NCI-H2081 (cell line): ENCODE measurements at regions not wholly inside any gene's neighbourhood (a gene's known extent, or its start where the extent isn't known, plus 50 kb on each side); places are given as distances from the start of the nearest gene placed in this dataset.
"Not testable (repeated sequence)": the region's sequence is repeated elsewhere in the genome, so short reads cannot be mapped to it uniquely, and the experiment has no call there.

Experiments used
- DNase-seq, 2 experiments: peaks; one replicate each; lab custom pipeline; 2025; lab: John Stamatoyannopoulos, UW

DNA sequence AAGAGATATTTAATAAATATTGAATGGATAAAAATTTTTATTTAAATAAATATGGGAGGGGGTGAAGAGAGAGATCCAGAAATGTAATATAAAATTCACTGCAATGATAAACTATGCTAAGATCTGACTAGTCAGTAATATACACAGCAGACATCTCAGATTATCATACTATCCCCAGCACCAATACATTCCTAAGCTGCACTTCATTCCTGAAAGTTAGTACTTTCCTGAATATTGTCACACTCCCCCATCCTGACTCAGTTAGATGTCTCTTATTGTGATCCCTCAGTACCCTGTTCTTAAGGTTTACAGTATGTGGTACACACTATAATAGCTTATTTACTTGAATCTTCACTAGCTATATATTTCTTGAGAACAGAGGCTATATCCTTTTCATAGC is 88.3 kb upstream of the KCNQ5 start:
- DNase-seq = no peak

DNA sequence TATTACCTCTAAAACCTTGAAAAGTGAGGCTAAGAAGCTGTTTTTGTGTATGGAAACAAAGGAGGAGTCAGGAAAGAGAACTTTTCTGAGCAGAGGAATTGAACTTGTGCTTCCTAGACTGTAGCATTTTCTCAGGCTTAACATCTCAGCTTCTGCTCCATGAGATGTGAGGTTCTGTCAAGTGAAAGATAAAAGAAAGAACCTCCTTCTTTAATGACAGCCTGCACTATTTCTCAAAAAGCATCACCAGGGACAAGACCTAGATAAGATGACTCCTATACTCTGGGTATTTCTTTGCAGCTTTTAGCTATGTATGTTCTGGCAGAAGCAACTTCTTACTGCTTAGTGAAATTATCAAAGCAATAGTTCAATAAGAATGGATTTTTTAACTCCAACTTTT is 87.6 kb upstream of the KCNQ5 start:
- no peak for DNase-seq

DNA sequence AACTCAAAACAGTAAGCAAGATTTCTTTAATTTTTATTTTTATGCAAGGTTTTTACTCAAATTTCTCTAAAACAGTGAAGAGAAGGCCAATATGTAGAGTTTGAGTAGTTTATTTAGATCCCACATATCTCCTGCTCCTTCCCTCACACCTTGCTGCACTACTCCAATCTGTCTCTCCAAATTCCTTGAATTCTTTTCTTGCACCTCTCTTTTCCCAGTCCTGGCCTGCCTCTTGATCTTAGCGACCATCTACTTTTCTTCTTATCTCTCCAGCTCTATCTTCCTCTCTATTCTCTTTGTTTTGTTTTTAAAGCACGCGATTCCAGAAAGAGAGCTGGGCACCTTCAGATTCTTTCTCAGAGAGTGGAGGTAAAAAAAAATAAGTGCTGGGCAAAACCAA is 86.7 kb upstream of the KCNQ5 start:
- no peak for DNase-seq

DNA sequence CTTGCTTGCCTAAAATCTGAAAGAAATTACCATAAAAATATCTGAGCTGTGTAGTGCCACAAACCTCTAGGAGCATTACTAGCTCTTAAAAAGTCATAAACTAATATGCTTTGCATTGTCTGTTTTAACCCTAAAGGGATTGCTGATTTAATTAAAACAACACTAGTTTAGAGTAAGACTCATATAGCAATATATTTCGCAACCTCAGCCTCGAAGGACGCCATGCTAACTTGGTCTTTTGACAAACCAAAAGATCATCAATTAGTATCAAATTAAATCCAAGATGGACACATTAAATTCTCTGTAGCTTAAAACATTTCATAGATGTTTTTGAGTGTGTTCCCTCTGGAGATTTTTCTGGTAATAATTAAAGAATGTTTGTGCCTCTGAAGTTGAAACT is 74.8 kb upstream of the KCNQ5 start:
- no peak for DNase-seq

DNA sequence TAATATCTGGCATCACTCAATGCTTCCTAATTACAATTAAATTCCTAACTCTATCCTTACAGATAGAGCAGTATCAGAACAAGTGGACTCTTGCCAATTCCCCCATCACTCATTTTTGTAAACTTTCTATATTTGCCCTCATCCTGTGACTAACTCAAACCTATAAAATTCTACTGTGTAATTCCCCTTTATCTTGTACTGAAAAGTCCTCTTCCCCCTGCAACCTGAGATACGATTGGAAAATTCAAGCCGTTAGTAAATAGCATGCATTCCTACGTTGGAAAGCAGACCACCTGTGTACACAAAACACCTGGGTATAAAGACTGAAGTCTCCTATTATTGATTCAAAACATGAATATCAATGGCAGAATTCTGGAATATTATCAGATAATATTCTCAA is 70.4 kb upstream of the KCNQ5 start:
- no peak for DNase-seq

DNA sequence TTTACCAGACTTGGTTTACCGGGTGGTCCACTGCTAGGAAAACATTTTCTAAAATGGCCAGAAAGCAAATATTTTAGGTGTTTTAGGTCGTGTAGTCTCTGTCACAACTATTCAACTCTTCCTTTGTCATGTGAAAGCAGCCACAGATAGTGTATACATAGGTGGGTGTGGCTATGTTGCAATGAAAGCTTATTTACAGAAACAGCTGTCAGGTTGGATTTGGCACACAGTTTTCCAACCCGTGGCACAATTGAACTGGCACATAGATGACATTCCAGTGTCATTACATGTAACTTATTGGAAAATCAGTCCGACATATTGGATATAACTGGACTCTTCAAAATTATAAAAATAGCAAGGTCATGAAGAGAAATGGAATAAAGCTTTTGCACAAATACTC is 68.9 kb upstream of the KCNQ5 start:
- peak in 1 of 2 experiments; percentile 20 for DNase-seq

DNA sequence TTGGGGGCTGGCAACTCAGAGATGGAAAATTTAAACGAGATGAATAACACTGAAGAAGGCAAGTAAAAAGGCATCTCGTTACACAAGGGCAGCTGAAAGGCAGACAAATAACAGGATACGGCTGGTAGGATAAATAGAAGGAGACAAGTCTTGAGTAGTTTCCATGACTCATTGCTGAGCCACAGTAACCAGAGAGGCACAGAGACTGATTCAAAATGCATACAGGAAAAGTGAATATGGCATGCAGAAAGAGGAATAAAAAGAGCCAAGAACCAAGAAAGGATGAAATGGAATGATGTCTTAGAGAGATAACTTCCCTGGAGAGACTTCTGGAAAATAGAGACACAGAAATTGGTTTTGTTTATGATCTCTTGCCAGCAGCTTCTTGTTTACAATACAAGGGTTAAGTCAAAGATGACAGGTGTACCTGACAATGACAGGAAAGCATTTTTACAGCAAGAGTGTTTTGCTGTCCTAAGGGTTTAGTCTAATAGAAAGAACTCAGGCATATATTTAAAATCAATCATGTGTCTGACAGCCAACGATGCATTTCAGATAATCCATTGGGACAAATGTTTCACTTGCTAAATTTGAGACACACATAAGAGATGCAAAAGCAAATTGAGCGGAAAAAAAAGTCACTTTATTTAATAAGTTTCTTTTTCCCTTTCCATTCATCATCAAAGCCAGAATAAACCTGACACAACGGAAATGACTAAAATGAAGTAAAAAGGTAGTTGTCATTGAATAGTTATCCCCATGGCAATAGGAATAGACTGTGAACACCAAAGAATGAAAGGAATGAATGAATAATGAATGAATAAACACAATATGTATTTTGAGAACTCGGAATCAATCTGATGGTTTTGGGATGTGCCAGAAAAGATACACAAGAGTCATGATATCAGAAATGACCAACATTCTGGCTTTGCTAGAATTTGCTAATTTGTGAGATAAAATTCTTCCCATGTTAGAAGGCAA is 68.0 kb upstream of the KCNQ5 start:
- peak; percentile 14 to 48 for DNase-seq

DNA sequence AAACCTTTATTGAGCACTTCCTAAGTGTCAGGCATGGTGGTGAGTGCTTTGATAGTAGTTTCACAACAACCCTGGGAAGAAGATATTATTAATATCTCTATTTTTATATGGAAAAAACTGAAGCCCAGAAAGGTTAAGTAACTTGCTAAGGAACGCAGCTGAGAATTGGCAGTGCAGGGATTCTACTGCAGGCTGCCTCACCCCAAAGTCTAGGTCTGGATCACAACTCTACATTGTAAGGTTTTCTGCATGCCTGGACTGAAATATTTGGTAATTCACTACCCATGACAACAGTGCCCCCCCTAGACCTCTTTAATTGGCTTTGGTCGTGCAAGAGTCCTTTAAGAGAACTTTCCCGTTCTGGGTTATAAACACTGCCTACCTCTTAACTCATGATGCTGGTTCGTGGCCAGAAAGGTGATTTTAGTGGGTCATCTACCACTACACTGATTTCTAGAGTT is 67.1 kb upstream of the KCNQ5 start:
- no peak for DNase-seq

DNA sequence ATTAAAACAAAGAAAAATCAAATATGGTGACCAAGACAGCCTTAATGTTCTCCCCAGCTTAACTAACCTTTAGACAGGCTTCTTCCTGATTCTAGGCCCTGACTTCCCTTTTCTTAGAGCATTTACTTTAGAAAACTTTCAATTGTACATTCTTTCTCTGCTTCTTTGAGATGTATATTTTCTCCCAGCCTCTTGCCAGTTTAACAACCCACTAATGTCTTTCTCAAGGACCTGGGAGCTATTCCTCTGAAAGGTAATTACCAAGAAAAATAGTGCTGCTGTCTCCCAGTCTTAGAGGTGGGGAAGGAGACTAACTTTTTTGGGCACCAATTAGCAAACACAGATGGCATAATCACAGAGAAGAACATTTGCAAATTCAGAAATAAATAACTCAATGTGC is 62.8 kb upstream of the KCNQ5 start:
- no peak for DNase-seq

DNA sequence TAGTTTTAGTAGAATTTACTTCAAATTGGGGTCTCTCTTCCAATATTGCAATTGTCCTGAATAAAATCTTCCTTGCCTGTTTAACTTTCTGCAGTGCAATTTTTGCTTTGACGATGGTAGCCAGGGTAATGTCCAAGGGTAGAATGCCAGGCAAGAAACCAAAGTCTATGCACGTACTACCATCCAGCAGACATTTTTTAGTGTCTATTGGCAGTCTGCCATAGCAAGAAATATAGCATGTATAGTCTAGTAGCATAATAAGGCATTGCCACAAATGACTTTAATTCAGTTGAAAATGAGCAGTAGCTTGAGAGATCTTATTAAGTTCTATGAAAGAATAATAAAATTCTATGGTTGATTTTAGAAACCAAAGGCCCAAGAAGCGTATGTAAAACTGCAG is 62.3 kb upstream of the KCNQ5 start:
- no peak for DNase-seq

DNA sequence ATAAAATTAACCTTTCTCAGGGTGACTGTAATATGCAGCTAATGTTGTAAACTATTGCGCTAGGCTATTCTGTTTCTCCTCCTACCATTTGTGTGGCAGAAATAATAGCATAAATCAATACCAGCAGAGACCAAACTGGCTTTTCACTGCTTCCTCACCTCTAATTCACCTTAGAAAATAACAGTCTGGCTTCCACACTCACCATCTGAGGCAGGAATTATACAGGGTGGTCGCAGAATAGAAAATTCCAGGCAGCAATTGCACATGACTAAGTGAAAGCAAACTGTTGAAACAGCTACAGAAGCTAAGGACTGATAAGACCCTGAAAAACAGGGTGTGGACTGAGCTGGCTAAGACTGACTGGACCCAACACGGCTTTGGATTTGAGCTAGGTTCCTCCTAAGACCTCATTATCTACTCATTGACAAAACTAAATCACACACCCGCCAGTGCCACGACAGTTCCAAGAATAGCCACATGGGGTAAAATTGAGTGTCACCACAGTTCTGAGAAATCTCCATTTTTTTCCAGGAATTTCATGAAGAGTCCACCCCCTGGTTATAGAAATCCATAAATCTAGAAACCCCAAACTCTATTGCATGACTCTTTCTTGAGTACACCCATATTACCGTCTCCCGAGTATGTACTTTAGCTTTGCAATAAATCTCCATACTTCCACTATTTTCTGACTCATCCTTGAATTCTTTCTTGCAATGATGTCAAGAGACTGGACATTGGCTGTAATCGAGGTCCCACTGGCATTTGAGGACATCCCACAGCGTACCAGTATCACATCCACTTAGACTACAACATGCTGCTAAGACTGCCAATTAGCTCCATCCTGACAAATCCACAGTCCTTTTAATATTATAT is 60.9 kb upstream of the KCNQ5 start:
- DNase-seq = no peak

DNA sequence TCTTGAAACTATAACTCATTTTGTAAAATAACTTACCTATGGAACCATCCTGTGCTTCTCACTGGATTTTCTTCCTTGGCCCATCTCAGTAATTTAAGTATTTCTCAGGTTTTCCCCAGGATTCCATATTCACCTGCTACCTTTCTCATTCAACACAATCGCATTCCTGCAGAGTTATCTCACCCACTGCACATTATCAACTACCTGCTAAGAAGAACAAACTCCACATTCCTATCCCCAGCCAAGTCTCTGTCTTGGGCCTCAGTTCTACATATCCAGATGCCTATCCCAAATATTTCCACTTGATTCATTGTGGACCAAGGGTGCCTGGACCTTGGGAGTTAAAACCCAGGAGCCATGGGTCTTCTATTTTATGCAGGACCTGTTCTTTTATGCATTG is 60.2 kb upstream of the KCNQ5 start:
- no peak for DNase-seq

DNA sequence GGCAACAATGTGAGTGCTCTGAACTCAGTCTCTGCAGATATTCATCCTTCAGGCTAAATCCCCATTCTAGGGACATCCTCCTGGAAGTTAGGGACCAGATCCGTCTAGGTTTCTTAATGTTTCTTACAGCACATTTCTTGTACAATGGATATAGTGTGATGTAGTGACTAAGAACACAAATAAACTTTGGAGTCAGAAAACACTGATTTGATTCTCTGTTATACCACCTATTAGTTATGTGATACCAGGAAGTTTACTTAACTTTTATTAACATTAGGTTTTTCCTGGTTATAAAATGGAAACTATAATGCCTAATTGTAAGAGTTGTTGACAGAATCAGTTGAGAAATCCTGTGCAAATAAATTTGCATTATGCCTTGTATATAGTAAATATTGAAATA is 57.6 kb upstream of the KCNQ5 start:
- no peak for DNase-seq

DNA sequence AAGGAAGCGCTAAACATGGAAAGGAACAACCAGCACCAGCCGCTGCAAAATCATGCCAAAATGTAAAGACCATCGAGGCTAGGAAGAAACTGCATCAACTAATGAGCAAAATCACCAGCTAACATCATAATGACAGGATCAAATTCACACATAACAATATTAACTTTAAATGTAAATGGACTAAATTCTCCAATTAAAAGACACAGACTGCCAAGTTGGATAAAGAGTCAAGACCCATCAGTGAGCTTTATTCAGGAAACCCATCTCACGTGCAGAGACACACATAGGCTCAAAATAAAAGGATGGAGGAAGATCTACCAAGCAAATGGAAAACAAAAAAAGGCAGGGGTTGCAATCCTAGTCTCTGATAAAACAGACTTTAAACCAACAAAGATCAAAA is 49.9 kb upstream of the KCNQ5 start:
- DNase-seq = not testable (repeated sequence)
